UCSD-AML1 (cell line): ENCODE measurements at regions not wholly inside any gene's neighbourhood (a gene's known extent, or its start where the extent isn't known, plus 50 kb on each side); places are given as distances from the start of the nearest gene placed in this dataset.

Experiments
- DNase-seq: peaks from one replicate; lab custom pipeline; 2025; ENCODE audit not compliant: unreplicated experiment; lab: John Stamatoyannopoulos, UW

DNA sequence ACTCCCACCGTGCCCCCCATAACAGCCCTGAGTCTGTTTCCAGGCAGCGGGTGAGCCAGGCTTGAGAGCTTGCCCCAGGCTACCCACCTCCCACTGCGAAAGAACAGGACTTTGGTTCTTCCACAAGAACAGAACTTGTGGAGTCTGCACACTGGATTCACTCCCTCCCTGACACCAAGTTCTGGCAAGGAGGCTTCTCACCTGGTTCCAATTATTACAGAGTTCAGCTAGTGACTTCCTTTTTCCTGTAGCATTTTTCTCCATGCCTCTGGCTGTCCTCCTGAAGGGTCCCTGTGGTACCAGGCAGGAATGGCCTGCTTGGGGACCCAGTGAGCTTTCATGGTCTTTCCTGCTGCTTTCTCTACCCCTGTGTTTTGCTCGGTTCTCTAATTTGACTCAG lies 208.6 kb upstream of the SFRP2 start:
- no peak for DNase-seq

DNA sequence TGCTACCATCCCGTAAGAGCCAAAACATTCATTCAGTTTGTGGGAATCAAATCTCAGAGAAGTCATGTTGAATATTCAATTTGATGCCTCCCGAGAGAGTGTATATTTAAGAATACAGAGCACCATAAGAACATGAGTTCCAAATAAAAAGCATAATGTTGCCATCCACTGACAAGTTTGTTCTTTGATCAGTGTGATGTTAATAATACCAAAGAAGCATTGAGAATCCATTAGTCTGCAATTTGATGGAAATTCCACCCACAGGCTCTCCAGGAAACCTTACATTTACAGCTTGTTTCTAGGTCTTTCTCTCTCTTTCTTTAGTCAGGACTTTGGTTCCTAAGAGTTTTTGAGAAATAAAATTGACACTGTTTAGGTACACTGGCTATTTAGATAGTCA lies 200.6 kb upstream of the SFRP2 start:
- DNase-seq: no peak

DNA sequence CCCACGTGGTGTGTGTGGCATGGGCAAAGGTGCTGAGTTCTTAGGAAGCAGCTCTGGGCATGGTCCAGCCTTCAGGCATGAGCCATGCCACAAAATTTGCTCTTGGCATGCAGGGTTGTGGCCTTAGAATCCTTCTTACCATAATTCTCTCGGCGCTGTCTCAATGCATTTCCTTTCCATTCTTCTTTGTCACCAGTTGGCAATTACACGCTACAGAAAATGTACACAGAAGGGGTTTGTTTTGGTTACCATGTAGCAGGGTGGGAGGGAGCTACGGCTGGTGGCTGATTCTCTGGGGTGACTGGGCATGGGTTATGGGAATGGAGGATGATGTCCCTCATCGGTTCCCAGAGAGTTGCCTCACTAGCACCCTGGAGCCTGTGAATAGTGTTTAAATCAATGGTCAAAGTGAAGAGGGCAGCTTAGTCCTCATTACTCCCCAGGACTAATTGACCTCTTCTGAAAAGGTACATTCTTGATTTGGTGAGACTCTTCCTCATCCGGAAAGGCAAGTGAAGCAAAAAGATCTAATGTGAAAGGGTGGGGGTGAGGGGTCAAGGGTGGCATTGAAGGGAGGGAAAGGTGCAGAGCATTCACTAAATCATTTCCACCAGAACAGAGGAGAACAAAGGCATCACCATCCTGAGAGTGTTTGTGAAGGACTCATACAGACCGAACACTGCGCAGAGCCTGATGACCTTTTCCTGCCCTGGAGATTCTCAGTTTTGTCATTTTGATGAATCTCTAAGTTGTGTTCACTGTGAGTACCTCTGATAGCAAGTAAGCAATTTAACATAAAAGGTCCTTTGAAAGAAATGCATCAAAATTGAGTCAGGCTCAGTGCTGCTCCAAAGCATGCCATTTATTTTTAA lies 199.8 kb upstream of the SFRP2 start:
- no peak for DNase-seq

DNA sequence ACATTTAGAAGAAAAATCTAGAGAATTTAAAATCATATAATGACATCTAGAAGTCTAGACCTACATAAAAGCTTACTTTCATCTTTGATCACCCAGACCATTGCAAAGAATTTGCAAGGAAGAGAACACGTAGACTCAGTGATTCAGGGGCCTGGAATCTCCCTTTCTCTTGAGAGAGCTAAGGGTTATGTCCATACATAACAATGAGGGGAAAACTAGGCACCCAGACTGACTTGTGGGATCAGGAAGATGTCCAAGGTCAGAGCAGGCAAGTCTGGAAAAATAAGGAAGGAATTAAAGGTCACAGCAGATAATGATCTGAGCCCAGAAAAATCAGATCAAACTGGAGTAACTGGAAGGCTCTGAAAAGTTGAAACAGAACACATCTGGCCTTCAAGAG lies 198.4 kb upstream of the SFRP2 start:
- DNase-seq: no peak

DNA sequence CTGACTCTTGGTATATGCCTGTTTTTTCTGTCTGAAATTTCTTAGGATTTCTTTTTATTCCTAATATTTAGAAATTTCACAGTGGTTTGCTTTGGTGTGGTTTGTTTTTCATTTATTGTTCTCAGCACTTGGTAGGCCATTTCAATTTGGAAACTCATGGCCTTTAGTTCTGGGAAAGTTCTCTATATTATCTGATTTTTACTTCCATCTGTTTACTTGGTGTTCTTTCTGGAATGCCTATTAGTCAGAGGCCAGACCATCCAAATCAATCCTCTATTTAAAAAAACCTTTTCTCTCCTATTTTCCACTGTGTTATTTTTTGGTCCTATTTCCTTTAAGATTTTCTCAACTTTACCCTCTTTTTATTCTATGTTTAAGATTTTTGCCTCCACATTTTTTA lies 188.1 kb upstream of the SFRP2 start:
- DNase-seq: no peak

DNA sequence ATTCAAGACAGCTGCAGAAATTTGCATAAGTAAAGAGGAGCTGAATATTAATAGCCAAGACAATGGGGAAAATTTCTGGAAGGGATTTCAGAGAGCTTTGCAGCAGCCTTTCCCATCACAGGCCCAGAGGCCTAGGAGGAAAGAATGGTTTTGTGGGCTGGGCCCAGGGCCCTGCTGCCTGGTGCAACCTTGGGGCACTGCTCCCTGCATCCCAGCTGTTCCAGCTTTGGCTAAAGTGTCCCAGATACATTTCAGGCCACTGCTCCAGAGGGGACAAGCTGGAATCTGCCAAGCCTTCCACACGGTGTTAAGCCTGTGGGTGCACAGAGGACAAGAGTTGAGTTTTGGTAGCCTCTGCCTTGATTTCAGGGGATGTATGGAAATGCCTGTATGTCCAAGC lies 185.6 kb upstream of the SFRP2 start:
- DNase-seq: no peak

DNA sequence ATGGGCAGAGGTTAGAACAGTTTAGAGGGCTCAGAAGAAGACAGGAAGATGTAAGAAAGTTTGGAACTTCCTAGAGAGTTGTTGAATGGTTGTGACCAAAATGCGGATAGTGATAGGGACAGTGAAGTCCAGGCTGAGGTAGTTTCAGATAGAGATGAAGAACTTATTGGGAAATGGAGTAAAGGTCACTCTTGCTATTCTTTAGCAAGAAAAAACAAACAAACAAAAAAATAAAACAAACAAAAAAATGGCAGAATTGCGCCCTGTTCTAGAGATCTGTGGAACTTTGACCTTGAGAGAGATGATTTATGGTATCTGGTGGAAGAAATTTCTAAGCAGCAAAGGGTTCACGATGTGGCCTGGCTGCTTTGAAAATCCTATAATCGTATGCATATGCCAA lies 185.1 kb upstream of the SFRP2 start:
- no peak for DNase-seq

DNA sequence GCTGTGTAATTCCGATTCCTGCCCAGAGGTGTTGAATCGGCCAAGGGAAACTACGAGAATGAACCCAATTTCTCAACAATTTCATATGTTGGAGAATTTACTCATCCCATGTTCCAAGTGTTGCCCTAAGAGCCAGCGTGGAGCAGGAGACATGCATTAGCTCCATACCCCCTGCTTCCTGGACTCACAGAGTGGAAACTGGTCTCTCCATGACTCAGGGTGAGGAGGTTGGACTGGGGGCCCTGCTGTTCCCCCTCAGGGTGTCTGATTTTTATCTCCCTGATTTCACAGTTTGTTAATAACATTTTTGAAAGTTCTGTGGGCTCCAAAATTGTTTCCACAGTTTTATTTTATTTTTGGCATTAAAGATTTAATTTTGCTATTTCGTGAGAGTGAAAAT lies 183.0 kb upstream of the SFRP2 start:
- no peak for DNase-seq

DNA sequence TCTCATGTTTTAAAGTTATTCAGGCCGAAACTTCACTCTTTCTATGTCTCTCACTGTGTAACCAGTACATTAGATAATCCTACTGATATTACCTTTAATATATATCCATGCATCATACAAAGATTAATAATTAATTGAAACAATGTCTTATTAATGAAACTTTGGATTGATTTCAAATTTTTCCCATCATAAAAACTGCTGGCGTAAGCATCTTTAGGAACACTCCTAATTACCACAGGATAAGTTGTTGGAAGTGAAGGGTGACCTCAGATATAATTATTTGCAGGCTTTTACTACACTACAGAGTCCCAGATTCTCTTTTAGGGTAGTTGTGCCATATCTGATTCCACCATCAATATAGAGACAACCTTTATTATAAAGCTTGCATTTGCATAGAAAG lies 181.3 kb upstream of the SFRP2 start:
- DNase-seq: no peak

DNA sequence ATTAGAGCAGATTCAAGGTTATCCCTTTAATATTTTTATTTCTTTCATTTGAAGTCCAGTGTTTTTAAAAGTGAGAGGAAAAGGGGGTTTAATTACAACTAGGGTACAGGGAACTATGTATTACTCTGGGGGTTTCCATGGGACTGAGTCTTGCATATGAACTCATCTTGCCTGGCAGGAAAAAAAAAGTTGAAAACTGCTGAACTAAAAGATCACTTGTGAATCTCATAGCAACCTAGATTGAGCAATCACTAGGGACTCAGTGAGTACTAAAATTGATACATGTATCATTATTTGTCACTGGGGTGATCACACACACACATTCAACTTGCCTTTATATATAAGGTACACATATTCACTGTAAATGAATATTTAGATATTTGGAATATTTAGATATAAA lies 180.7 kb upstream of the SFRP2 start:
- DNase-seq: no peak

DNA sequence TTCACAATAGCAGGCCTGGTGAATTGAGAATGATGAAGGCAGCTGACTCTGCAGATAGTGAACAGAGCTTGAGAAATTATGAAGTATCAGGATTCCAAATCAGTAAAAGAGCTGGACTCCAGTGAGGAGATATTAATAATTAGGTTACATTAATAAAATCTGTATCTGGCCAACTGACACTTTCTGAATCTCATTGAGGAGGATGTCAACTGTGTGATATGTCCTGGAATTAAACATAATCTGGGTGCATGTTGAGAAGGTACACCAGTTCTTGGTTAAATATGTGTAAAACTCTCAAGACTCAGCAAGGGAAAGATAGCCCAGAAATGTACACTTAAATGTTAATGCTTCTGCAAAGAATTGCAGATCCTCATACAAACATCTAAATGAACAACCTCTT lies 177.8 kb upstream of the SFRP2 start:
- no peak for DNase-seq

DNA sequence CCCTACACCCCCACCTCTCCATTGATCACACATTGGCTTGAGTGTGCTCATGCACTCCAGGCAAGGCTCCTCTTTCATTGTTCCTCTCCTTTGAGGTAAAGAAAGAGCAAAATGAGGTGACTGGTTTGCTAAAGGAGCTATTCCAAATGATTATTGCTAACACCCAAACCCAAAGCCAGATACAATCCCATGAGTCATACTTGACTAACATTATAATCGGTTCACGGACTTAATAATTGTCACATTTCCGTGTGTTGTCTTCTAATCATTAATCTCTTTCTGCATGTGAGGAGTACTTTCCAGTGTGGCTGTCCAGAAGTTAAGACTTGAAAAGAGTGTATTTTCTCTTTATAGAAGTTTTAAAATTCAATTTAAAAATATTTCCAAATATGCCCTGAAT lies 174.3 kb upstream of the SFRP2 start:
- DNase-seq: no peak

DNA sequence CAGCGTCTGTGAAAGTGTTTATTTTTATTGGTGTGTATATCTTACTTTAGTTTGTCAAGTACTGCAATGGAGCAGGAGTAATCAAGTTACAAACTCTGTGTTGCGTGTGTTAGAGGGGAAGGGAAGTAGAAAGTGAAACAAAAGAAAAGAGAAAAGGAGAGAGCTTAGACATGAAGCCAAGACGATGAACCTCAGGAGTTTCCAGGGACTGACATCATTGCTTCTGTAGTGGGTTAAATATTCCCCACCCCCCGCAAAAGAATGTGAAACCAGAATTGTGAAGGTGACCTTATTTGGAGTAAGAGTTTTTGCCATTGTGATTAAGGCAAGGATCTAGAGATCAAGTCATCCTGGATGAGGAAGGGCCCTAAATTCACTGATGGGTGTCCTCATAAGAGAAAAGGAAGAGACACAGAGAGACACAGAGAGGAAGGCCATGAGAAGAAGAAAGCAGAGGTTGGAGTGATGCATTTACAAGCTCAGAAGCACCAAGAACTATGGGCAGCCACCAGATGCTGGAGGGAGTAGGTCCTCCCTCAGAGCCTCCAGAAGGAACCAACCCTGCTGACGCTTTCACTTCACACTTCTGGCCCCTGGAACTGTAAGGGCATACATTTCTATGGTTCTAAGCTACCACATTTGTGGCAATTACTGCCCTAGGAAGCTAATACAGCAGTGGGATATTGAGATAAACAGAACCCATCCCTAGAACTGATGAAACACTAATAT lies 173.6 kb upstream of the SFRP2 start:
- DNase-seq: no peak

DNA sequence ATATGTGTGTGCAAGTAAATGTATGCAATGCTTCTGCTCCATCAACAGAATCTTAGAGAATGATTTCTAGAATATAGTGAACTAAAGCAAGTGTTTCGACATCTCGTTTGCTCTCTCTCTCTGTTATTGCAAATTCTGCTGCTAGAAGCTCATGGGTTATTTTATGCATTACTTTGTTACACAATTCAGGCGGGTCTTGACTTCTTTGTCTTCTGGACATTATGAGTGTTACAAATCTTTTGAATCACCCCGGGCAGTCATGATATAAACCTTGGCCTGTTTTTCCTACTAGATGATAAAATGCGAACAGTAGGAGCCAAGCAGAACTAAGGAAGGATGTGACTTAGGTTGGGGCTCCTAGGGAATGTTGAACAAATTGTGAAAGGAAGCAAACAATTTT lies 166.4 kb upstream of the SFRP2 start:
- DNase-seq: no peak

DNA sequence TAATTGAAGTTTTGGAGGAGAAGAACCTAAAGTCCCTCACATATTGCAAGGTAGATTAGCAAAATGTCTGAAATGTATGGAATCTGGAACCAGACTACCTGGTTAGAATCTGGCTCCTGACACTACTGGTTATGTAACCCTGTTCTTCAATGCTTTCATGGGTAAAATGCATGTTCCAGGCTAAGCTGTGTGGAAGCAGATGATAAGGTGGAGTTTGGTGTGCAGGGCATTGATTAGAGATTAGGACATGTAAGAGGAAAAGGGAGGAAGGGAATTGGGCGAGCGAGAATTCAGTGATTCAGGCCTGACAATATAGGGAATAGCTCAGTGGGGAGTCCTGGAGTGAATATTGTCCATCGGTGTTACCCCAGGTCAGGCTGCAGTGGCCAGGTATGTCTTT lies 165.8 kb upstream of the SFRP2 start:
- no peak for DNase-seq

DNA sequence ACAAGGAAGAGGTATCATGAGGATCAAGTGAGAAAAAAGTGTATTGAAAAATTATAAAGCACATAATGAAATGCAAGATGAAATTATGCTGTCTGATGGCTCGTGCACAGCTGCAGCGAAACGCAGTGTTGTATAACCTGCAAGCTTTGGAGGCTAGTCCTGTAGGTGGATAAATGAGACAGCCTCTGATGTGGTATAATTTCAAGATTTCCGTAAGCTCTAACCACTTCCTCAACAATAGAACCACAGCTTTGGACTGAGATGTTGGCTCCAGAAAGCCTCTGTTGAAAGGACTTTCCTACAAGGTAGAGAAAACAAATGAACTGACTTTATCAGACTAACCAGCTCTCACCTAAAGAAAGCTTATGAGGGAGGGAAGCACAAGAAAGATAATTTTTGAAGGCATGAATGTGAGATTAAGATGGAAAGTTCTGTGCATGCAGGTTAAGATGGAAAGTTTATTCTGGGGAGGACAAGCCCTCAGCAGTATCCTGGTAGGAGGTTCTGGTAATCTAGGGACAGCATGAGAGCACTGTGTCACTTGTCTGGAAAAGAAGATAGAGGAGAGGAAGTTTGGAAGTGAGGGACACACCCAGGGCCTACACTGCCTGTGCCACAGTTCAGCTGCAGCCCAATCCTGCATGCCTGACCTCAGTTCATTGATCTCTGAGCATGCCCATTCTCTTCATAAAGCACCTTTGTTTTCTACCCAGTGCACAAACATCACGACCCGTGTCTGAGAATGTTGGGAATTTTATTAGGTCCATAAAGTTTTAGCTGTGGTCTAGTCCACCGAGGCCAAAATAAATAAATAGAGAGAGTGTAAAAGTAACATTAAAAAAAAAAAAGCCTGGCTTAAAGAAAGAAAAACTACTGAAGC lies 161.5 kb upstream of the SFRP2 start:
- peak; percentile 9 for DNase-seq

DNA sequence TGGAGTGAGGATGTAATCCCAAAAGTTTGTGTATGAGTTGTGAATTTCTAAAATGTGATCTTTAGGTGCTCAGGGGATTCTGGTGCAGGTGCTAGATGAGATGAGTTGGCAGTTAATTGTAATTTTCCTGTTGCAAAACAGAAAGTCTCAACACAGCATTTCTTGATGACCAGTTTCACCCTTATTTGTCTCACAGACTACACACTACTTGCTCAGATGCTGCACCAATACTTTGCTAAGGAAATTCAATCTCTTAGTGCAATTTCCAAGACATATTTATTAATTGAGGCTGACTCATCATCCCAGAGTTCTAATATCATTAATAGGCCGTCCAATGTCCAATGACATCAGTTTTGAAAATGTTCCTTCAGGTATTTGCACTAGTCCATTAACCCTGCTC lies 159.2 kb upstream of the SFRP2 start:
- DNase-seq: no peak

DNA sequence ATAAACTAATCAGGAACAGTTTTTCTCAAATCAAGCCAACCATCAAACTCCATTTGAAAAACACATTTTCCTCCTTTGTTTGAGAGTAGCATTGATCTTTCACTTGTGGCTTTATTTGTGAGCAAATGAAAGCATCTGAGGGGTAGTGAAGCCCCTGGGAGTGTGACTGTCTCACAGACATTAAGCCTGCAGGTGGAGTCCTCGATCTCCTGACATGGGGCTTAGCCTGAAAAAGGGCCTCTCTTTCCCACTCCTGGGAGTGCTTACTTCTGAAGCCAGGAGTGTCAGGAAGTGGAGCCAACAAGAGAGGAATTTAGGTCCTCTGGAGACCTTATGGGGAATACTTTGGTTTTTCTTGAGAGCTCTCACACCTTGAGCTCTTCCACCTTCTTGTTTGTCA lies 158.2 kb upstream of the SFRP2 start:
- no peak for DNase-seq

DNA sequence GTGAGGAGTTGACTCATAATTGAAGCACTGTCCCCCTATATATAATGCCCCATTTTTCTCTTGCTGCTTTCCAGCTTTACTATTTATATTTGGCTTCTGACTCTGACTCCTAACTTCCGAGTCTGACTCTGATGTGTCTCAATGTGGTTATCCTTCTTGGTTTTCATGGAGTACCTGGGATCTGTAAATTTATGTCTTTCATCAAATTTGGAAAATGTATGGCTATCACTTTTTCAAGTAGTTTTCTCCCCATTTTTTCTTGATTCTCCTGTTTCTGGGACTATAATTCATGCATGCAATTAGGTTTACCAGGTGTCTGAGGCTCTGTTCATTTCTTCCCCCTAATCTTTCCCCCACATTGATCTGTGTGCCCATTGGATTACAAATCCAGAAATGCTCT lies 156.8 kb upstream of the SFRP2 start:
- no peak for DNase-seq

DNA sequence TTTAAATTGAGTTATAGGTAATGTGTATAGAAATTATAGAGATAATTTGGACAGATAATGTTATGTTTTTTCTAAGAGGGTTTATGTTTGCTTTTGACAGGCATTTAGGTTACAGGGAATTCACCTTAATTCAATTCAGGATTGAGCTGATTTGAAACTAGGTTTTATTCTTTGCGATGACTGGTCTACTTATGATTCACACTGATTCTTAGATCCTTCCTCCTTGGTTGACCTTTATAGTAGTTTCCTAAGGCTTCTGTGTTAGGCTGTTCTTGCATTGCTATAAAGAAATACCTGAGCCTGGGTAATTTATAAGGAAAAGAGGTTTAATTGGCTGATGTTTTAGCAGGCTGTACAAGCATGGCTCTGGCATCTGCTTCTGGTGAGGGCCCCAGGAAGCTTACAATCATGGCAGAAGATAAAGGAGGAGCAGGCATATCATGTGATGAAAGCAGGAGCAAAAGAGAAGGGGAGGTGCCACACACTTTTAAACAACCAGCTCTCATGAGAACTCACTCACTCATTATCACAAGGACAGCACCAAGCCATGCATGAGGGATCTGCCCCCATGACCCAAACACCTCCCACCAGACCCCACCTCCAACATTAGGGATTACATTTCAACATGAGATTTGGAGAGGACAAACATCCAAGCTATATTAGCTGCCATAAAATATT lies 155.0 kb upstream of the SFRP2 start:
- no peak for DNase-seq

DNA sequence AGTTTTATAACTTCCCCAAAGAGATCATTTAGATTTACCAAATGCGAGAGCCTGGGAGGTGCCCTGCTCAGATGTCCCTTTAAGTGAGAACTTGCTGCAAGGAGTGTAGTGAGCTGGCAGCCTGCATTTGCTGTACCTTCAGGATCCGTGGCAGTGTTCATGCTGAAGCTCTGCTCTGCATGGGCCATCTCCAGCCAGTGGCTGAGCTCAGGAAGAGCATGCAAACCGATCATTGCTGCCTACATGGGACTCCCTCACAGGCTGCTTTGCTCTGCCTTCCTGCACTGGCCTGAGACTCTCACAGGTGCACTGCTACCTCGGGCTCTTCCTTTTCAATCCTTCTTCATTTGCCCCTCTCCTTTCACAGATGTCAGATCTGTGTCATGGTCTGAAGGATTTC lies 152.0 kb upstream of the SFRP2 start:
- DNase-seq: peak; percentile 13
